ENCODE measurements at regions not wholly inside any gene's neighbourhood (a gene's known extent, or its start where the extent isn't known, plus 50 kb on each side); places are given as distances from the start of the nearest gene placed in this dataset.

GRCh38 chr11:112529071-112529470 is 268.4 kb upstream of the PLET1 start:
- H3K9ac ChIP-seq (replicated peaks; ENCODE audit: extremely low read depth, insufficient read depth, low read length) = no peak overlapping the region
- FAIRE-seq = no peak
- H3K9me1 ChIP-seq (replicated peaks; ENCODE audit: control insufficient read depth, extremely low read depth, insufficient read depth, low read length) = no peaks in the 10 kb centered on the region
- intact Hi-C loops (cut with micrococcal nuclease) (no loop called here), dilution Hi-C loops (cut with MboI; ENCODE audit: extremely low pct_ligation_motif_present, low sequenced_read_pairs) (no loop called here)
- no peaks in the 10 kb centered on the region for H3K36me3 ChIP-seq (ENCODE audit: control insufficient read depth in 2 of 2, extremely low read depth in 1 of 2, insufficient read depth in 2 of 2, low read length in 2 of 2)
- POLR2A ChIA-PET = no interaction called here
- TF ChIP-seq FOS (IDR thresholded peaks at IDR 0.05; ENCODE audit: borderline replicate concordance, insufficient read depth, low read length) (no peak), POLR2AphosphoS5 (IDR thresholded peaks at IDR 0.05; ENCODE audit: insufficient read depth, low read depth, low read length) (no peak), POLR2A (IDR thresholded peaks at IDR 0.05; ENCODE audit: low read depth, low read length) (no peak), CTCF (IDR thresholded peaks at IDR 0.05; ENCODE audit: extremely low read depth in 1 of 2, insufficient read depth in 1 of 2, low read depth in 1 of 2, low read length in 2 of 2) (no peak), EZH2 (IDR thresholded peaks at IDR 0.05; ENCODE audit: borderline replicate concordance, low read depth, low read length, severe bottlenecking) (no peak), MYC (IDR thresholded peaks at IDR 0.05; ENCODE audit: low read depth, low read length) (no peak), GATA2 (IDR thresholded peaks at IDR 0.05; ENCODE audit: insufficient read depth, insufficient read length, low read depth, low read length) (no peak), MAX (IDR thresholded peaks at IDR 0.05; ENCODE audit: insufficient read depth, insufficient read length) (no peak), JUN (IDR thresholded peaks at IDR 0.05; ENCODE audit: borderline replicate concordance, insufficient read depth, insufficient read length, low read depth) (no peak)
- no peak overlapping the region for H3K4me2 ChIP-seq (ENCODE audit: insufficient read depth, low read length)
- H3K4me3 ChIP-seq (replicated peaks in 1 of 3; ENCODE audit: insufficient read depth in 1 of 3, low read depth in 1 of 3, low read length in 3 of 3) = no peak overlapping the region
- no peaks in the 10 kb centered on the region for H4K20me1 ChIP-seq (replicated peaks; ENCODE audit: control insufficient read depth, extremely low read depth, insufficient read depth, low read length)
- no peak overlapping the region for H2AFZ ChIP-seq (ENCODE audit: low read depth, low read length)
- no TSS peak for BruUV-seq (replicated peaks)
- H3K27me3 ChIP-seq (ENCODE audit: control insufficient read depth in 2 of 2, insufficient read depth in 2 of 2, low read length in 2 of 2) = no peaks in the 10 kb centered on the region
- no peak overlapping the region for H3K27ac ChIP-seq (ENCODE audit: insufficient read depth, low read depth, low read length)
- H3K4me1 ChIP-seq (ENCODE audit: control insufficient read depth, extremely low read depth, insufficient read depth, low read length) = no peaks in the 10 kb centered on the region
- H3K79me2 ChIP-seq (ENCODE audit: control insufficient read depth, insufficient read depth, low read length) = no peaks in the 10 kb centered on the region
- H3K9me3 ChIP-seq (replicated peaks; ENCODE audit: control insufficient read depth, insufficient read depth, low read length) = no peaks in the 10 kb centered on the region
- CTCF ChIA-PET = no interaction called here
- DNase-seq (ENCODE audit: low read depth, low spot score) = no peak
